Colonic mucosa (tissue), 4 donors: ENCODE measurements at regions not wholly inside any gene's neighbourhood (a gene's known extent, or its start where the extent isn't known, plus 50 kb on each side); places are given as distances from the start of the nearest gene placed in this dataset.

Experiments
- DNase-seq: peaks from one replicate; pipeline ENCODE4 v3.0.0-alpha.2; 2020
- H3K27ac ChIP-seq: fragments of 200-600 bp; one replicate; pipeline ENCODE4 v1.8.0; 2021
- H3K27me3 ChIP-seq: fragments of 200-600 bp; one replicate; pipeline ENCODE4 v1.8.0; 2021
- H3K36me3 ChIP-seq: fragments of 200-600 bp; one replicate; pipeline ENCODE4 v1.8.0; 2021
- H3K4me1 ChIP-seq: fragments of 200-600 bp; one replicate; pipeline ENCODE4 v1.8.0; 2021; ENCODE audit warnings: mild to moderate bottlenecking
- H3K4me3 ChIP-seq: fragments of 200-600 bp; one replicate; pipeline ENCODE4 v1.8.0; 2021
- H3K9ac ChIP-seq, 2 donors: one replicate each; pipeline ENCODE4 v1.7.0; 2013; ENCODE audit warnings: control low read depth in 2 of 2, low read depth in 2 of 2, low read length in 2 of 2
- H3K9me3 ChIP-seq: fragments of 200-600 bp; one replicate; pipeline ENCODE4 v1.8.0; 2021
- CTCF ChIP-seq: fragments of 200-600 bp; IDR thresholded peaks from one replicate; pipeline ENCODE4 v1.8.0; 2022; ENCODE audit warnings: antibody characterized with exemption, mild to moderate bottlenecking
- intact Hi-C: fragments of 100-400 bp; cut with DNase I; formaldehyde crosslinking; loops from one replicate; pipeline ENCODE4 v1.14.1; 2022
- donor health status: healthy.
- donor health status: DM: no; HTN: no; CAD: no.
- donor health status: DM: no; HTN: no; CAD: no.

GRCh38 chr6:155544677-155545076 is 89.0 kb upstream of the NOX3 start:
- no peak overlapping the region for H3K9ac ChIP-seq
- no peak overlapping the region for H3K4me3 ChIP-seq
- H3K27ac ChIP-seq: no peak overlapping the region
- no peak for DNase-seq
- TF ChIP-seq CTCF: no peak
- H3K9me3 ChIP-seq: no peaks in the 10 kb centered on the region
- no peaks in the 10 kb centered on the region for H3K36me3 ChIP-seq
- H3K27me3 ChIP-seq: no peaks in the 10 kb centered on the region
- H3K4me1 ChIP-seq: no peaks in the 10 kb centered on the region
- intact Hi-C loops: no loop called here

GRCh38 chr6:155543166-155543847 is 87.7 kb upstream of the NOX3 start:
- H3K4me1 ChIP-seq: no peaks in the 10 kb centered on the region
- intact Hi-C loops: no loop called here

GRCh38 chr6:155542036-155542435 is 86.4 kb upstream of the NOX3 start:
- no peak overlapping the region for H3K9ac ChIP-seq
- no peak for TF ChIP-seq CTCF
- intact Hi-C loops: no loop called here

More at GRCh38 chr6:155543166-155543847, 87.7 kb upstream of the NOX3 start:
- TF ChIP-seq CTCF: no peak
- no peak overlapping the region for H3K9ac ChIP-seq
- DNase-seq: no peak
- H3K36me3 ChIP-seq: no peaks in the 10 kb centered on the region
- H3K27ac ChIP-seq: no peak overlapping the region
- no peaks in the 10 kb centered on the region for H3K27me3 ChIP-seq
- H3K4me3 ChIP-seq: no peak overlapping the region
- no peaks in the 10 kb centered on the region for H3K9me3 ChIP-seq

GRCh38 chr6:155538708-155539390 is 83.2 kb upstream of the NOX3 start:
- intact Hi-C loops: no loop called here
- Histone ChIP-seq H3K36me3 (no peaks in the 10 kb centered on the region), H3K4me3 (no peak overlapping the region), H3K27me3 (no peaks in the 10 kb centered on the region), H3K9ac (no peak overlapping the region), H3K27ac (no peak overlapping the region), H3K9me3 (no peaks in the 10 kb centered on the region), H3K4me1 (no peaks in the 10 kb centered on the region)
- TF ChIP-seq CTCF: no peak
- no peak for DNase-seq

More at GRCh38 chr6:155542036-155542435, 86.4 kb upstream of the NOX3 start:
- no peaks in the 10 kb centered on the region for H3K4me1 ChIP-seq
- no peak for DNase-seq
- H3K27me3 ChIP-seq: no peaks in the 10 kb centered on the region
- no peak overlapping the region for H3K27ac ChIP-seq
- H3K9me3 ChIP-seq: no peaks in the 10 kb centered on the region
- no peak overlapping the region for H3K4me3 ChIP-seq
- no peaks in the 10 kb centered on the region for H3K36me3 ChIP-seq

- no peak overlapping the region for H3K27ac ChIP-seq
- no peak for TF ChIP-seq CTCF
- H3K4me1 ChIP-seq: no peaks in the 10 kb centered on the region
- no peaks in the 10 kb centered on the region for H3K27me3 ChIP-seq
- no peak overlapping the region for H3K4me3 ChIP-seq
- H3K9me3 ChIP-seq: no peaks in the 10 kb centered on the region
- H3K9ac ChIP-seq: no peak overlapping the region
- no peaks in the 10 kb centered on the region for H3K36me3 ChIP-seq
- DNase-seq: no peak
- intact Hi-C loops: loop anchor here (5.0 kb wide), 1 partner anchor 207 kb away; no protein-coding TSS in a partner anchor
These were observed 79.0 kb upstream of the NOX3 start for GRCh38 chr6:155534678-155535077.
